A673 (cell line): ENCODE measurements at regions not wholly inside any gene's neighbourhood (a gene's known extent, or its start where the extent isn't known, plus 50 kb on each side); places are given as distances from the start of the nearest gene placed in this dataset.

Experiments
- BruUV-seq: library from RNA; stranded (reverse); fragments of 400-500 nt; replicated peaks from 2 replicates; lab custom pipeline; 2021; lab: Mats Ljungman, UMichigan
- CTCF ChIA-PET: fragments of 300-600 bp; sonication (Branson Sonifier 250); formaldehyde crosslinking; loops from one replicate; lab custom pipeline; 2022; ENCODE audit warnings: antibody characterized with exemption; lab: Charles Lee
- POLR2A ChIA-PET: fragments of 300-600 bp; sonication (Branson Sonifier 250); formaldehyde crosslinking; loops from one replicate; lab custom pipeline; 2022; ENCODE audit warnings: antibody characterized with exemption; ENCODE audit not compliant: low non-redundant PET; lab: Charles Lee
- DNase-seq: peaks from one replicate; pipeline ENCODE4 v3.0.0-alpha.2; 2015; ENCODE audit warnings: low spot score
- H3K27ac ChIP-seq: fragments of 200-600 bp; sonication (generic); 2 replicates; pipeline ENCODE4 v1.5.1; 2016; ENCODE audit warnings: mixed run types, low read depth, mild to moderate bottlenecking, mixed read lengths, antibody characterized with exemption, low read length; ENCODE audit not compliant: poor library complexity, severe bottlenecking
- H3K27me3 ChIP-seq: fragments of 200-600 bp; sonication (generic); replicated peaks from 2 replicates; pipeline ENCODE4 v1.6.1; 2017; ENCODE audit warnings: mixed run types, low read depth, mild to moderate bottlenecking, mixed read lengths, antibody characterized with exemption, low read length; ENCODE audit not compliant: insufficient read depth, poor library complexity
- H3K36me3 ChIP-seq: fragments of 200-600 bp; sonication (generic); 2 replicates; pipeline ENCODE4 v1.6.1; 2016; ENCODE audit warnings: mixed run types, mild to moderate bottlenecking, mixed read lengths, antibody characterized with exemption, low read length; ENCODE audit not compliant: insufficient read depth, poor library complexity, severe bottlenecking
- H3K4me1 ChIP-seq: fragments of 200-600 bp; sonication (generic); 2 replicates; pipeline ENCODE4 v1.6.1; 2017; ENCODE audit warnings: mixed run types, mild to moderate bottlenecking, mixed read lengths, antibody characterized with exemption, low read length; ENCODE audit not compliant: insufficient read depth, poor library complexity, severe bottlenecking
- H3K4me3 ChIP-seq: fragments of 200-600 bp; sonication (generic); 2 replicates; pipeline ENCODE4 v1.5.1; 2016; ENCODE audit warnings: low read depth, mixed run types, mild to moderate bottlenecking, mixed read lengths, low read length; ENCODE audit not compliant: poor library complexity, severe bottlenecking
- H3K9me3 ChIP-seq: fragments of 200-600 bp; sonication (generic); 2 replicates; pipeline ENCODE4 v1.6.1; 2016; ENCODE audit warnings: mixed run types, low read depth, mild to moderate bottlenecking, mixed read lengths, antibody characterized with exemption, low read length; ENCODE audit not compliant: poor library complexity, severe bottlenecking
- CTCF ChIP-seq: fragments of 300-800, 200-600 bp; sonication (generic); conservative IDR thresholded peaks from 2 replicates; pipeline ENCODE4 v1.5.1; 2017; ENCODE audit warnings: low read depth, mild to moderate bottlenecking, antibody characterized with exemption, low read length, moderate library complexity, mixed read lengths
- EZH2 ChIP-seq: fragments of 200-600 bp; sonication (generic); IDR thresholded peaks from 2 replicates; pipeline ENCODE4 v1.6.1; 2017; ENCODE audit warnings: borderline replicate concordance, low read depth, mild to moderate bottlenecking, mixed read lengths, antibody characterized with exemption, low read length; ENCODE audit not compliant: poor library complexity, severe bottlenecking
- intact Hi-C: fragments of 100-400 bp; cut with micrococcal nuclease; formaldehyde crosslinking; loops from one replicate; pipeline ENCODE4 v1.10.0; 2022; ENCODE audit not compliant: unreplicated experiment

GRCh38 chr3:105997800-105998526 is 129.2 kb upstream of the CBLB start:
- peak; percentile 31 for DNase-seq
- H3K27ac ChIP-seq: no peak overlapping the region
- BruUV-seq: no TSS peak
- no peaks in the 10 kb centered on the region for H3K27me3 ChIP-seq
- H3K9me3 ChIP-seq: no peaks in the 10 kb centered on the region
- TF ChIP-seq CTCF: no peak
- no peak for TF ChIP-seq EZH2
- no peaks in the 10 kb centered on the region for H3K4me1 ChIP-seq
- H3K36me3 ChIP-seq: no peaks in the 10 kb centered on the region
- intact Hi-C loops: no loop called here
- H3K4me3 ChIP-seq: no peak overlapping the region
- CTCF ChIA-PET: no interaction called here
- POLR2A ChIA-PET: no interaction called here

GRCh38 chr3:105999856-106000255 is 131.0 kb upstream of the CBLB start:
- POLR2A ChIA-PET: no interaction called here
- intact Hi-C loops: no loop called here
- Histone ChIP-seq H3K4me3 (no peak overlapping the region), H3K36me3 (no peaks in the 10 kb centered on the region), H3K9me3 (no peaks in the 10 kb centered on the region), H3K4me1 (no peaks in the 10 kb centered on the region), H3K27me3 (no peaks in the 10 kb centered on the region), H3K27ac (no peak overlapping the region)
- CTCF ChIA-PET: no interaction called here
- no peak for TF ChIP-seq EZH2
- no peak for TF ChIP-seq CTCF
- no TSS peak for BruUV-seq
- no peak for DNase-seq

GRCh38 chr3:106001923-106002322 is 133.1 kb upstream of the CBLB start:
- no peak for DNase-seq
- no peaks in the 10 kb centered on the region for H3K27me3 ChIP-seq
- POLR2A ChIA-PET: no interaction called here
- no peaks in the 10 kb centered on the region for H3K36me3 ChIP-seq
- intact Hi-C loops: no loop called here
- H3K4me3 ChIP-seq: no peak overlapping the region
- H3K27ac ChIP-seq: no peak overlapping the region
- H3K9me3 ChIP-seq: no peaks in the 10 kb centered on the region
- CTCF ChIA-PET: no interaction called here
- H3K4me1 ChIP-seq: no peaks in the 10 kb centered on the region
- BruUV-seq: no TSS peak
- no peak for TF ChIP-seq CTCF
- no peak for TF ChIP-seq EZH2
